GM23338 (cell line): ENCODE measurements at regions not wholly inside any gene's neighbourhood (a gene's known extent, or its start where the extent isn't known, plus 50 kb on each side); places are given as distances from the start of the nearest gene placed in this dataset.

ENCODE experiments used
- EZH2 ChIP-seq: fragments of 200-600 bp; sonication (generic); IDR thresholded peaks from one replicate; pipeline ENCODE4 v1.8.0; 2017; ENCODE audit warnings: antibody characterized with exemption, mild to moderate bottlenecking, low read depth; ENCODE audit not compliant: unreplicated experiment
- EZH2phosphoT487 ChIP-seq: fragments of 200-600 bp; sonication (generic); IDR thresholded peaks from one replicate; pipeline ENCODE4 v1.8.1; 2018; ENCODE audit warnings: antibody characterized with exemption; ENCODE audit not compliant: unreplicated experiment
- JUNB ChIP-seq: IDR thresholded peaks from one replicate; pipeline ENCODE4 v1.6.1; 2016; ENCODE audit warnings: antibody characterized with exemption; ENCODE audit not compliant: unreplicated experiment
- TF ChIP-seq, protein P1 (sequence below), 2 experiments: fragments of 200-600 bp in 1 of 2; sonication (generic) in 1 of 2; conservative IDR thresholded peaks; 2 replicates each; pipeline versions ENCODE4 v1.5.1 to v1.6.1; 2016 to 2017; ENCODE audit warnings: antibody characterized with exemption in 2 of 2, low read depth in 2 of 2, mild to moderate bottlenecking in 2 of 2, moderate library complexity in 1 of 2
- TF ChIP-seq, protein P2 (sequence below): IDR thresholded peaks from one replicate; pipeline ENCODE4 v1.6.1; 2018; ENCODE audit warnings: antibody characterized with exemption; ENCODE audit not compliant: unreplicated experiment
- TF ChIP-seq, protein P3 (sequence below): IDR thresholded peaks from 2 replicates; pipeline ENCODE4 v1.6.1; 2016; ENCODE audit warnings: antibody characterized with exemption

DNA sequence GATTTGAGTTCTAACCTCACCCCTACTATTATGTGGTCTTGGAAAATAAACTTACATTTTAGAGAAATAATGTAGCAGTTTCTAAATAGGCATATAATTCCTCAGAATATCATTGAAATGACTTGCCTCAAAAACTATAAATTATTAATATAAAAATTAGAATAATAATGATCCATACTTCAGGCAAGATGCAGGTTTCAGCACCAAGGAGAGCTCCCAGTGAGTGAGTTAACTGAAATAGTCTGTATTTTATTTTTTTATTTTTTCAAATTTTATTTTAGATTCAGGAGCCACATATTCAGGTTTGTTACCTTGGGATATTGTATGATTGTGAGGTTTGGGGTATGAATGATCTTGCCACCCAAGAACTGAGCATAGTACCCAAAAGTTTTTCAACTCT, 472.2 kb upstream of the DCC start:
- TF ChIP-seq JUNB (no peak), EZH2phosphoT487 (no peak), EZH2 (no peak)
- TF ChIP-seq, protein P1, sequence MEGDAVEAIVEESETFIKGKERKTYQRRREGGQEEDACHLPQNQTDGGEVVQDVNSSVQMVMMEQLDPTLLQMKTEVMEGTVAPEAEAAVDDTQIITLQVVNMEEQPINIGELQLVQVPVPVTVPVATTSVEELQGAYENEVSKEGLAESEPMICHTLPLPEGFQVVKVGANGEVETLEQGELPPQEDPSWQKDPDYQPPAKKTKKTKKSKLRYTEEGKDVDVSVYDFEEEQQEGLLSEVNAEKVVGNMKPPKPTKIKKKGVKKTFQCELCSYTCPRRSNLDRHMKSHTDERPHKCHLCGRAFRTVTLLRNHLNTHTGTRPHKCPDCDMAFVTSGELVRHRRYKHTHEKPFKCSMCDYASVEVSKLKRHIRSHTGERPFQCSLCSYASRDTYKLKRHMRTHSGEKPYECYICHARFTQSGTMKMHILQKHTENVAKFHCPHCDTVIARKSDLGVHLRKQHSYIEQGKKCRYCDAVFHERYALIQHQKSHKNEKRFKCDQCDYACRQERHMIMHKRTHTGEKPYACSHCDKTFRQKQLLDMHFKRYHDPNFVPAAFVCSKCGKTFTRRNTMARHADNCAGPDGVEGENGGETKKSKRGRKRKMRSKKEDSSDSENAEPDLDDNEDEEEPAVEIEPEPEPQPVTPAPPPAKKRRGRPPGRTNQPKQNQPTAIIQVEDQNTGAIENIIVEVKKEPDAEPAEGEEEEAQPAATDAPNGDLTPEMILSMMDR (conservative IDR thresholded peaks at IDR 0.05; ENCODE audit: low read depth in 2 of 2), result no peak
- TF ChIP-seq, protein P2, sequence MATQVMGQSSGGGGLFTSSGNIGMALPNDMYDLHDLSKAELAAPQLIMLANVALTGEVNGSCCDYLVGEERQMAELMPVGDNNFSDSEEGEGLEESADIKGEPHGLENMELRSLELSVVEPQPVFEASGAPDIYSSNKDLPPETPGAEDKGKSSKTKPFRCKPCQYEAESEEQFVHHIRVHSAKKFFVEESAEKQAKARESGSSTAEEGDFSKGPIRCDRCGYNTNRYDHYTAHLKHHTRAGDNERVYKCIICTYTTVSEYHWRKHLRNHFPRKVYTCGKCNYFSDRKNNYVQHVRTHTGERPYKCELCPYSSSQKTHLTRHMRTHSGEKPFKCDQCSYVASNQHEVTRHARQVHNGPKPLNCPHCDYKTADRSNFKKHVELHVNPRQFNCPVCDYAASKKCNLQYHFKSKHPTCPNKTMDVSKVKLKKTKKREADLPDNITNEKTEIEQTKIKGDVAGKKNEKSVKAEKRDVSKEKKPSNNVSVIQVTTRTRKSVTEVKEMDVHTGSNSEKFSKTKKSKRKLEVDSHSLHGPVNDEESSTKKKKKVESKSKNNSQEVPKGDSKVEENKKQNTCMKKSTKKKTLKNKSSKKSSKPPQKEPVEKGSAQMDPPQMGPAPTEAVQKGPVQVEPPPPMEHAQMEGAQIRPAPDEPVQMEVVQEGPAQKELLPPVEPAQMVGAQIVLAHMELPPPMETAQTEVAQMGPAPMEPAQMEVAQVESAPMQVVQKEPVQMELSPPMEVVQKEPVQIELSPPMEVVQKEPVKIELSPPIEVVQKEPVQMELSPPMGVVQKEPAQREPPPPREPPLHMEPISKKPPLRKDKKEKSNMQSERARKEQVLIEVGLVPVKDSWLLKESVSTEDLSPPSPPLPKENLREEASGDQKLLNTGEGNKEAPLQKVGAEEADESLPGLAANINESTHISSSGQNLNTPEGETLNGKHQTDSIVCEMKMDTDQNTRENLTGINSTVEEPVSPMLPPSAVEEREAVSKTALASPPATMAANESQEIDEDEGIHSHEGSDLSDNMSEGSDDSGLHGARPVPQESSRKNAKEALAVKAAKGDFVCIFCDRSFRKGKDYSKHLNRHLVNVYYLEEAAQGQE, result peak; percentile 68
- TF ChIP-seq, protein P3, sequence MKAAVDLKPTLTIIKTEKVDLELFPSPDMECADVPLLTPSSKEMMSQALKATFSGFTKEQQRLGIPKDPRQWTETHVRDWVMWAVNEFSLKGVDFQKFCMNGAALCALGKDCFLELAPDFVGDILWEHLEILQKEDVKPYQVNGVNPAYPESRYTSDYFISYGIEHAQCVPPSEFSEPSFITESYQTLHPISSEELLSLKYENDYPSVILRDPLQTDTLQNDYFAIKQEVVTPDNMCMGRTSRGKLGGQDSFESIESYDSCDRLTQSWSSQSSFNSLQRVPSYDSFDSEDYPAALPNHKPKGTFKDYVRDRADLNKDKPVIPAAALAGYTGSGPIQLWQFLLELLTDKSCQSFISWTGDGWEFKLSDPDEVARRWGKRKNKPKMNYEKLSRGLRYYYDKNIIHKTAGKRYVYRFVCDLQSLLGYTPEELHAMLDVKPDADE, result no peak
